Stimulated activated CD4-positive, alpha-beta T cell treated with anti-CD3 and anti-CD28 coated beads, Interleukin-1b, Interleukin-23, amount 100 ng/mL, for 1 hour (primary cell): ENCODE measurements at regions not wholly inside any gene's neighbourhood (a gene's known extent, or its start where the extent isn't known, plus 50 kb on each side); places are given as distances from the start of the nearest gene placed in this dataset.

Source experiments
- DNase-seq, 2 donors: peaks; one replicate each; pipeline ENCODE4 v3.0.0-alpha.2; 2020; ENCODE audit warnings: low read depth in 2 of 2

GRCh38 chr1:59144959-59145358 is 151.9 kb upstream of the FGGY start:
- DNase-seq, result no peak

DNA sequence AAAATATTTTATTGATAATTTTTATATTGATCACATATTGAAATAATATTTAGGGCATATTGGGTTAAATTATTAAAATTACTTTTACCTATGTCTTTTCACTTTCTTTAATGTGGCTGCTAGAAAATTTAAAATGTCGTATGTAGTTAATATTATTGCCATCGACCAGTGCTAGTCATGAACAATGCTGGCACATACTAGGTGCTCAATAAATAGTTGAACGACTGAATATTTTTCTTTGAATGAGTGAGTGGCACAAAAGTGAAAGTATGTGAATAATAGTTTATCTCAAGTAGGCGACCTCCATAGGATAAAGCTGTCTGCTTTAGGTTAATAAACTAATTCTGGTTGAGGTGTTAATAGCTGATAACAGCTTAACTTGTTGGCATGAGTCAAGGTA is 150.8 kb upstream of the FGGY start:
- DNase-seq, result no peak

GRCh38 chr1:59146651-59147358 is 150.1 kb upstream of the FGGY start:
- peak in 1 of 2 donors; percentile 11 for DNase-seq

DNA sequence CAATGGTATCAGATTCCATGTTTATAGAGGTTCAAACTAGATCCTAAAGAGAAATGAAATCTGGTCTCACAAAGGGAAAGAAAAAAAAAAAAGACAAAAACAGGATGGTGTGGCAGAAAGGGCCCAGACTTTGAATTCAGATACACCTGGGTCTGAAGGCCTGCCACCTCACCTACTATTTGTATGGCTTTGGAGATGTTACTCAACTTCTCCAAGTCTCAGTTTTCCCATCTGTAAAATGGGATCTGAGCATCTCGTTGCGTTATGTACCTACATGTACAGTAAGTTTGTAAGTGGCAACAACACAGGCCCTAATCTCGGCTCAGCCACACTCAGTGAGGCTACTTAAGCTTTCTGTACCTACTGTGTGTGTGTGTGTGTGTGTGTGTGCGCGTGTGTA is 147.5 kb upstream of the FGGY start:
- DNase-seq, result no peak

DNA sequence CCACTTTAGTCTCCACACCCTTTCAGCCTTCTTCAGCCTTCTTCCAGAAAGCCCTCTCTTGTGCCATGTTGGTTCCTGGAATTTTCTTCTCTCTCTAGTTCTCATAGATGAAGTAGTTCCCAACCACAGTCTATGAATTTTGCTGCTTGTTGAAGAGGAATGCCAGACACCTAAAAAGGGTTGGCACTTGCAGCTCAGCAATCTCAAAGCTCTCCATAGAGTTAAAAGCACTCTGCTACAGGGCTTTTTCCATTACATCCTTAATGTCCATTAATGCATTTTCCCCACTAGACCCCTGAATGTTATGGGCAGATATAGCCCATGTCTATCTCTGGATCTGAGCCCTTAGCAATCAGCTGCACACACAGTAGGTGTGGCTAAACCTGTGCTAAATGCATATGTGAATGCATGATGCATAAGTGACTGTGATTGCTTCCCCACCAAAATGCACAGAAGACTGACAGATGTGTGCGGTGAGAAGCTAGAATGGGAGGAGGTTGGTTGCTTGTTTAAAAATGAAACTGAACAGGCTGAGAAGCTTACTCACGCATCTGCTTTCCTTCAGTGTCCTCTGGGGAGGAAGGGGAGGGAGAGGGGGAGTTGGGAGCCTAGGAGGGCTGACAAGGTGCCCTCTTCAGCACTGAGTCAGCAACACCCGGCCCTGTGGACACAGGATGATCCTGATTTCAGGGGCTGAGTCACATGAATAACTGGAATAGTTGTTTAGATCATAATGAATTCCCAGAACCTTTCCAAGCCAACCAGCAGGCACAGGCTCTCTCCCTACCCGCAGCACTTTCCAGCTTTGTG is 146.1 kb upstream of the FGGY start:
- no peak for DNase-seq

- no peak for DNase-seq
Observed at GRCh38 chr1:59151387-59151761, 145.5 kb upstream of the FGGY start.

GRCh38 chr1:59151860-59152259 is 145.0 kb upstream of the FGGY start:
- no peak for DNase-seq

- DNase-seq, result no peak
Observed at GRCh38 chr1:59152511-59152910, 144.4 kb upstream of the FGGY start.

- no peak for DNase-seq
Observed at GRCh38 chr1:59154401-59154800, 142.5 kb upstream of the FGGY start.

DNA sequence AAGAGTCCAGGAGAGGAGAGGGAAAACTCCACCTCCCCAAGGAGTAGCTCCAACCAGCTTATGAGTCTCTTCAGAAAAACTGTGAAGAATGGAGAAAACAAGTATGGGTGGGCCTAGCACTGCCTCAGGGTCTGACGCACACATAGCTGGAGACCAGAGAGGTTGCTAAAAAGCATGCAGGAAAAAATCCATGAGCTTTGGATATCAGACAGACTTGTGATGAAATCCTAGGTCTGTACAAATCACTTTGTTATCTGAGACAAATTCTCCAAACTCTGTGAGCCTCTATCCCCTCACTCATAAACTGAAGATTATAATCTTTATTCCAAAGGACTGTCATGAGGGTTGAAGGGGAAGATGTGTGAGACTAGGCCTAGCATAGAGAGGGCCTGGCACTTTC is 141.5 kb upstream of the FGGY start:
- DNase-seq, result no peak

DNA sequence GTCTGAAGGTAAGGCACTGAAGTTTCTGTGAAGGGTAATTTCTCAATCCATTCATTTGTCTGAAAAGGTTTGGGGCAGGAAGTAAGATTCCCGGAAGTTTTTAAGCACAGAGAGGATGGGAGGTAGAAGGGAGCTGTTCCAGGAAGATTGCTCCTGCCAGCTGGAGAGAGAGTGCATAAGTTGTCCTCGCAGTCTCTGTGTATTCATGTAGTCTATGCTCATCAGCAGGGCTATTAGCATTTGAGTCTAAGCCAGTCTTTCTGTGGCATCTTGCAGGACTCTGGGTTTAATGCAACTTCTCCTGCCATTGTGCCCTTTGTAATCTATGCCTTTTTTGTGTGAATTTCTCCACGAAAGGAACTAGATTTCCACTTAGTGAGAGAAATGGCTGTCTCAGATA is 140.8 kb upstream of the FGGY start:
- no peak for DNase-seq

- DNase-seq, result no peak
Observed at GRCh38 chr1:59156526-59157199, 140.2 kb upstream of the FGGY start.

DNA sequence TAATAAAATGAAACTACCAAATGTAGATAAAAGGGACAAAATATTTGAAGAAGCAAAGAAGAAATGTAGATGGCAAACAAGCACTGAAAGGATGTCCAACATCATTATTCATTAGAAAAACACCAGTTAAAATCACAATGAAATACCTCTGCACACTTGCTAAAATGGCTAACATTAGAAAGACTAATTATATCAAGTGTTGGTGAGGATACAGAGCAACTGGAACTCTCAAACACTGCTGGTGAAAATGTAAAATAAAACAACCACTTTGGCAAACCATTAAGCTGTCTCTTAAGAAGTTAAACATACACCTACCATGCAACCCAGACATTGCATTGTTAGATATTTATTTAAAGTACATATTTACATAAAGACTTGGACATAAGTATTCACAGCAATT is 138.6 kb upstream of the FGGY start:
- DNase-seq, result no peak

GRCh38 chr1:59159557-59160203 is 137.2 kb upstream of the FGGY start:
- DNase-seq, result no peak

DNA sequence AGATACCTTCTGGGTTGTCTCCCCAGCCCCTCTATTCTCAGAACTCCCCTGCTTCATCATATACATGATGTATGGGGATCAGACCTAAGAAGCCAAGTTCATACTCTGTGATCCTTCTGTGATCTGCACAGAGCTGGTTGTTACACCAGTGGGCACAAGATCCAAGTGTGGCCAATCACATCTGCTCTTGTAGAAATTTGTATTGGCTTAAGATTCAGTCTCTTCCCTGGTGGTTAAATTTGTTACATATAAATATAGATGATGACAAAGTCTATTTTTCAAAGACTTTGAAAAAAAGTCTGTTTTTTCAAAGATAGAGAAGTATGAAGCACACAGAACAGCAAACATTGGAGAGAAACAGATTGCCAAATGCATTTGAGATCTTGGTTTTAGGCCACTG is 135.8 kb upstream of the FGGY start:
- no peak for DNase-seq

- no peak for DNase-seq
Observed at GRCh38 chr1:59162665-59163064, 134.2 kb upstream of the FGGY start.

GRCh38 chr1:59163268-59164092 is 133.4 kb upstream of the FGGY start:
- no peak for DNase-seq

DNA sequence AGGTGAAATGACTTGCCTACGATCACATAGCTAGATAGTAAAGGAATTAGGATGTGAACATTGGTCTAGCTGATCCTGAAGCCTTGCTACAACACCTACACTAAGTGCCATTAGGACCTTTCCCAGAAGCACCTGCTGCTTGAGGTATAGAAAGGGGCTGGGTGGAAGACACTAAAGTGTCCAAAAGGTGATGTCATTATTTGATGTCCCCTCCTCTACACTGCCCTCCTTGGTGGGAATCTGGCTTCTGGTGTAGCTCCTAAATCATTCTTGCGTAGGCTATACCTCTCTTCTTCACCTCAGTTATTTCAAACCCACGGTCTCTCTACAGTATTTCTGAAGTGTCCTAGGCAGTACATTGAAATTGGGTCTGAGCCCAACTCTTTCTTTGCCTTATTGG is 132.5 kb upstream of the FGGY start:
- no peak for DNase-seq

DNA sequence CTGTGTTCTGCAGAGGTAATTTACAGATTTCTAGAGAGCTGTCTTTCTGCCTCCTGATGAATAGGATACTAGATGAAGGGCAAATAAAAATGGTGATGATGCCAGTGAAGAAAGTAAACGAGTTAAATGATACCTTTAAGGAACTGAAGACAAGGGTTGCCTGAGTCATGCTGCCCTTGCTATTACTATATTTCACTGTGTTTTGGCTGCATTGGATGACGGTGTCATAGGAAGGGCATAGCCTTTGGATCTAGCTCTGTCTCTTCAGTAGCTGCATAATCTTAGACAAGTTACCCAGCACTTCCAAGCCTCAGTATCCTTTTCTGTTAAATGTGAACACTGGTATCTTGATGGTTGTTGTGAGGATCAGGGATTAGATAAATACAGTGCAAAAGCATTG is 131.5 kb upstream of the FGGY start:
- no peak for DNase-seq

- no peak for DNase-seq
Observed at GRCh38 chr1:59169703-59170102, 127.2 kb upstream of the FGGY start.

- no peak for DNase-seq
Observed at GRCh38 chr1:59170659-59171058, 126.2 kb upstream of the FGGY start.

- no peak for DNase-seq
Observed at GRCh38 chr1:59171788-59172187, 125.1 kb upstream of the FGGY start.
